ENCODE measurements at regions not wholly inside any gene's neighbourhood (a gene's known extent, or its start where the extent isn't known, plus 50 kb on each side); places are given as distances from the start of the nearest gene placed in this dataset.

- no peak for DNase-seq
Measured at GRCh38 chr15:97733373-97733772, 227.1 kb upstream of the ARRDC4 start.

DNA sequence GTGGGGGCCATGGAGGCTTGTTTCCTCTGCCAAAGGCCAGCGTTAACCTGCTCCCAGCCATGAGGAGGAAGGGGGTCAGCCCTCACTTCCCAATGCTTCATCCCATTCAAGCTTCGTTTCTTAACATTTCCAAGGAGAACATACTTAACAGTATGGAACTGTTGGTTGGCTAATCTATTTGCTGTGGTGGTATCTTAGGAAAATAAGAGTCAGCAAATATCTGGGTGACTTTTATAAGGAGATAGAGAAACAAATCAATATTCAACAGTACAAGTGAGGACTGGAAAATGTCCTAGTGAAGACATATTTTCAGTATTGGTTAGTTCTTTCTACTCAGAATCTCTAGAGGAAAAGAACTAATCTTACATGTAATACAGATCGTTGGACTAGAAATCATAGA, 223.8 kb upstream of the ARRDC4 start:
- no peak for DNase-seq

DNA sequence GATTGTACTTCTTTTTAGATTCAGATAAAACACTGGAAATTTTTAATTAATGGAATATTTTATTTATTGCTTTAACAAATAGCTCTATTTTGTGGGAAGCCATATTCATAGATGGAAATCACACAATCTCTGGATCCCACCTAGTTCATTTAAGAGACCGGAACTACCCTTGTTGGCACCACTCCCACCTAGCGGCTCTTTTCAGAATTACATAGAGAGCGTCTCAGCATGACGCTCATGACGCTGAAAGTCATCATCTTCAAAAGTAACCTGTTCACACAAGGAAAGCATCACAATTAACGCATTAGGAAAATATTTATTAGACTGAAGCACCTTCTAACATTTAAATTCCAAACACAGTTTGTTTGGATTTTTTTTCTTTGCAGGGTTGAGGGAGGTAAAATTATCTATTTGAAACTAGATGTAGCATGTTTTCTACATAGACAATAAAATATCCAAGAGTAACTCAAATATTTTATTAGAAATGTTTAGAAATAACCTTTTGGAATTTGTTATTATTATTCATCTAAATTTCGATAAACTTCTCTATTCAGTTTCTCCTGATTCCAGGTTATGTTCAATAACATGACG, 214.9 kb upstream of the ARRDC4 start:
- no peak for DNase-seq

GRCh38 chr15:97747342-97747741, 213.2 kb upstream of the ARRDC4 start:
- no peak for DNase-seq

DNA sequence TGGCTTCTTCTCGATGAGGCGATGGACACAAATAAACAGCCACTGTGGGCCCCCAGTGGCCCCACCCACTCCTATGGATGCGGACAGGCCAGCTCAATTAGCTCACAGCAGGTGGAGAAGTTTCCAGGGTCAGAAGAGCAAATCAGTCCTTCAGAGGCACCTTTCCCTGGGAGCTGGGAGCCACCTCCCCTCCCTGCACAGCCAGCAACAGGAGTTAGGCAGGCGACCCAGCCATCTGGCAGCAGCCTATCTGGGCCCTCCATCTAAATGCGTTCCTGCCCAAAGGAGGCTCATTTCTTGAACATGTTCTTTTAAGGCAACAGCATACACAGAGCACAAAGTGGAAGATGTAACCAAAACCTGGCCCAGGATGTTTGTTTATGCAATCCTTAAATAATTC, 211.9 kb upstream of the ARRDC4 start:
- DNase-seq, result no peak

- DNase-seq, result no peak
Measured at GRCh38 chr15:97750060-97750459, 210.4 kb upstream of the ARRDC4 start.

- no peak for DNase-seq
Measured at GRCh38 chr15:97755726-97756125, 204.8 kb upstream of the ARRDC4 start.

DNA sequence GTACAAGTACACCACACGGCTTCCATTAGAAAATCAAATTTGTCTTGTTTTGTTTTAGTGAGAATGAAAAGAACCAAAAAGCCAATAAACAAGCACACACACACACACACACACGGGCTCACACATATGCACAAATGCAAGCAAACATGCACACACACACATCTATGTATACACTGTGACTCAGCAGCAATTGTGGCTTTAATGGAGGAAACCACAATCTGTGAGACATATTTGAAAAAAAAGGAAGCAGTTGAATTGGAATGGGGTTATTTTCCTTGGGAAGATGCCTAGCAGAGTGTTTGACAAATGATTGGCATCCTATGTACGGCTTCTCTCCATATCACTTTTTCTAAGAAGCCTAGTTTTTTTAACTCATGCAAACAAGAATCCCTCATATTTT, 201.1 kb upstream of the ARRDC4 start:
- DNase-seq, result no peak

DNA sequence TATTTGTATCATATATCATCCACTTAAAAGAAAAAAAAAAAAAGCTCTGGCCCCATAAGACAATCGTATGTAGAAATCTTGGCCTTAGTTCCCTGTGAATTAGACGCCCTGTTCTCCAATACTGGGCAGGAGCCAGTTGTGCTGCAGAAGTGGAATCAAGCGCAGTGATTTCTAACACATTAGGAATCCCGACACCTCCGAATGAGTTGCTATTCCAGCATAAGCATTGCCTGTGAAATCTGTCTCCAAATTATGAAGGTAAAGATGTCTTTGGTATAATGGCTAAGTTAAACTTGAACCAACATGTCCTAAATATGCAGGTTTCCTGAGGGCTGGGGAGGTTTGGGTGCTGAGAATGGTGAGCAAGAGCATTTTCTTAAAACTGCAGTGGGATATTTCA, 199.4 kb upstream of the ARRDC4 start:
- no peak for DNase-seq

DNA sequence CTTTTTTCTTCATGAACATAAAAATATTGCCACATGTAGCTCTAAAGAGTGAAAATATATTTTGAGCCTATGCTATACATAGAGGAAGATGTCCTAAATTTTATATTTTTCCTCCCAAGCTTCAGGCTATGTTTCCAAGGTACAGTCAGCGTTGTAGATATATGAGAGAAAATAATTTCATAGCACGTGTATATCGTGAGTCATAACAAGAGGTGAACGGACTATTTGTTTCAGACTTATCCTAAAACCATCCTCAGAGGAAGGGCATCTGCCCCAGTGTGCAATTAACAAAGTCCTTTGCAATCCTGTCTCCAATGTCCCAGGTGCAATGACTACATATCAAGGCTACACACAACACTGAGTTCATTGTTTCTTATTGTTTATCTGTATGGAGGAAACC, 177.3 kb upstream of the ARRDC4 start:
- no peak for DNase-seq

DNA sequence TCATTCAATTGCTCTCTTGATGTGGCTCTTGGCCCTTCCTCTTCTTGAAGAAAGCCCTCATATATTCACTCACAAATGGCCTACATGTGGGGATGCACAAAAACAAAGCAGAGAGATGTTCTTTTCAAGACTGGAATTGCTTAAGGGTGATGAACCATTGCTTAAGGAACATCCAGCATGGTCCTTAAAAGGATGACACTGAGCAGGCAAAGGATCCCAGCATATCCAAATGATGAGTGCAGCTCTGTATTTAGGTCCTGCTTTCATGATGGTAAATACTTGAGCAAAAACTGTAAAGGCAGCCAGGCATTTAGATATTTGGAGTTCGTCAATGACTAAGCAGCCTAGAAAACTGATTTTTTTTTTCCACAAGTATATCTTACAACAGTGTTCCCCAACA, 173.8 kb upstream of the ARRDC4 start:
- DNase-seq, result no peak

- DNase-seq, result no peak
Measured at GRCh38 chr15:97790180-97790579, 170.3 kb upstream of the ARRDC4 start.

- no peak for DNase-seq
Measured at GRCh38 chr15:97791824-97792792, 168.4 kb upstream of the ARRDC4 start.

GRCh38 chr15:97804950-97805349, 155.6 kb upstream of the ARRDC4 start:
- DNase-seq, result no peak

GRCh38 chr15:97806766-97807165, 153.7 kb upstream of the ARRDC4 start:
- no peak for DNase-seq

GRCh38 chr15:97815835-97816234, 144.7 kb upstream of the ARRDC4 start:
- DNase-seq, result no peak

DNA sequence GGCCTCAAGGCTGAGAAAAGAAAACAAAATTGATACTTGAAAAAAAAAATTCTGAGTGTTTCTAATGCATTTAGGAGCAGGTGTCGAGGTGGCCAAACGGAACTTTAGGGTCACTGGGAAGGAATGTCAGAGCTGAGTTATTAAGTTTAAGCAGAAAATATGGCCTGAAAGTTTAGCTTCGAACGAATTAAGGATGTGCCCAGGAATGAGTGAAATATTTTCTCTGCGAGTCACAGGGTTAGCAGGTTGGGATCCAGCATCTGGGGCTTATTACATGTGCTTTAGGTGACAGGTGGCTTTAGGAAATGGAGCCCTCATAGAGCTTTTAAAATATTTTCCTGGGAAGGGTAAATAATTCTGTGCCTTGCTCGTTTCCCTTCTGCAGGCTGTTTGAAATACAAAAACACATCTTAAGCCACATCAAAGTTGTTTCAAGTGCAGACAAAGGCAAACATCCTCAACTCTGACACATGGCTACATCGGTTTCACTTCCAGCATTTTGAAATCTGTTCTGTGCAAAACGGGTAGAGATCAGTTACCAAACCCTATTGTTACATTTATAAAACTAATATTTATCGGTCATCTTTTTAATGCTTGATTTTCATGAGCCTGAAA, 143.1 kb upstream of the ARRDC4 start:
- no peak for DNase-seq

GRCh38 chr15:97836003-97836402, 124.5 kb upstream of the ARRDC4 start:
- DNase-seq, result no peak

DNA sequence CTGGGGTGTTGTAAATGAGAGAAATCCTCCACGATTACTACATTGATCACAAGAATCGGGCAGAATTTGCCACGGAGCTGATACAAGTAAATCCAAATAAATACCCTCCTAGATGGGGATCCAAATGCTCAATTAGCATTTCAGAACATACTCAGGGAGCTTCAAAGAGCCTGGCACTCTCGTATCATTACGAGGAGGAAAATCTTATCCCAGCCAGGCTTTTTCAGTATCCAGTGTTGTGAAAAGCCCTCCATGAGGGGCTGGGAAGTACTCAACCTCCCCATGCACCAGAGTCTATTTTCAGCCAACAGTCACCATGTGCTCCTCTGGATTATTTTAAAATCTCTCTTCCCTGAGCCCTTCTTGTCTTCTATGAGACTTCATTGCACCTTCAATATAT, 122.6 kb upstream of the ARRDC4 start:
- no peak for DNase-seq

DNA sequence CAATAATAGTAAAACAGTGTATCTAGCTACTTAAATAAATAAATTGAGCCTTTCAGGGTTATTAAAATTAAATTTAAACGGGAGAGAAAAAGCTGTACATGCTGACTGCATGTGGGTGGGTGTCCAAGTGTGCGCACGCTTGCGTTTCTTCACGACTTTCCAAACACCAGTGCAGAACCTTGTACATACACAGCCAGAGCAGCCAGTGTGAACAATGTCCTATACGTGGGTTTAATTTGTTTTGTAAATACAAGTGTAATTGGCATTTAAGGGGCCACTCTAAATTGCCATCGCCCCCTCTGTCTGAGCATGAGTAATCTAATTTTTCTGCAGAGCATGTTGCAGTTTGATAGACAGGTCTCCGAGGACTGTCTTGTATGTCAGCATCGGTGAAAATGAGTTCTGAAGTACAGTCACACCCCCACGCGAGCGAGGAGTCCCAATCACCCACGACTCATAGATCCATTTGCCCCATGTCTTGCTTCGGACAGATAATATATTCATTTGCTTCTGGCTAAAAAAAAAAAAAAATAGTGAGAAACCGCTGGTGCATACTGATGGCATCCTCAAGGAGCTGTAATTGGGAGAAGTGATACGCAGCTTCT, 121.8 kb upstream of the ARRDC4 start:
- no peak for DNase-seq

DNA sequence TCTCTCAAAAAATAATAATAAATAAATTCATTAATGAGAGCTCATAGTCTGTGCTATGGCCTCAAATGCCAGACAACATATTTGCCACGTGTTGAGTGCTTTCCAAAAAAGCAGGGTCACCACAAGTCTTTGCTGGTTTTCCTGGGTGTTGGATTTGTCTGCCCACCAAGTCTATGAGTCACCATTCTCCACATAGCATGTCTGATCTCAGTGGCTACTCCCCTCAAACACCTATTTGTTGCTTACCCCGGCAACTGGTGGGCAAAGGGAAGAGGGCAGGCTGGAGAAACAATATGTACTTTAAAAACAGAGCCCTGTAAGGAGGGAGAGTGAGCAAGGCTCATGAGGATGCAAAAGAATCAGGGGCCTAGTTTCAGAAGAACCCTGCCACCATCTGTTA, 120.0 kb upstream of the ARRDC4 start:
- DNase-seq, result no peak

DNA sequence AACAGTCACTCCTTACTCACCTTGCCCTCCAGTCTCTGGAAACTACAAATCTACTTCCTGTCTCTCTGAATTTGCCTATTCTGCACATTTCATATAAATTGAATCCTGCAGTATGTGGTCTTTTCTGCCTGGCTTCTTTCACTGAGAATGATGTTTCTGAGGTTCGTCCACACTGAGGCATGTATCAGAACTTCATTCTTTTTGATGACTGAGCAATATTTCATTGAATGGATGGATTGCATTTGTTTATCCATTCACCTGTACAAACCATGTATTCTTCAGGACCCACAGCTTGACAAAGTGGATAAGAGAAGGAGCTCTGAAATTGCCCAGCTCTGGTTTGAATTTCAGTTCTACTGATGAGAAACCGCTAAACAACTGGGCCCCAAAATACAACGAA, 118.9 kb upstream of the ARRDC4 start:
- no peak for DNase-seq

DNA sequence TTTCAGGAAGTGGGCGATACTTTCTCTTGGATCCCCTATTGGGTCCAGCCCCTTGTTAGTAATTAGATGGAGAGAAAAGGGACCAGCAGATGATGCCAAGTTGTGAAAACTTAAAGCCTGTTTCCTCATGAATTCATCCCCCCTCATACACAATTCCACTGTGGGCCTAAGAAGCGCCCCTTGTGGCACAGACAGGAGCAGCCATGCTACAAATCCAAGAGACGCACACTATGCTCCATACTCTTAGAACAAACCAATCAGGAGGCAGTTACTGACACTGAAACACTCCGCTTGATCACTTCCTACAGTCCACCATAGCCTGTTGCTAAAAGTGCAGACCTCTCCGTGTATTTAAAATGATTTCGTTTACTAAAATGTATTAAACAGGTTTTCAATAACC, 111.3 kb upstream of the ARRDC4 start:
- DNase-seq, result no peak

GRCh38 chr15:97858296-97858695, 102.2 kb upstream of the ARRDC4 start:
- DNase-seq, result no peak
